NCI-H1092 treated with DMSO at 0.1 percent for 48 hours (cell line): ENCODE measurements at regions not wholly inside any gene's neighbourhood (a gene's known extent, or its start where the extent isn't known, plus 50 kb on each side); places are given as distances from the start of the nearest gene placed in this dataset.

Experiments
- DNase-seq: peaks from one replicate; lab custom pipeline; 2025; lab: John Stamatoyannopoulos, UW

GRCh38 chr6:112801468-112802080 lies 454.4 kb downstream of the RFPL4B start:
- no peak for DNase-seq

DNA sequence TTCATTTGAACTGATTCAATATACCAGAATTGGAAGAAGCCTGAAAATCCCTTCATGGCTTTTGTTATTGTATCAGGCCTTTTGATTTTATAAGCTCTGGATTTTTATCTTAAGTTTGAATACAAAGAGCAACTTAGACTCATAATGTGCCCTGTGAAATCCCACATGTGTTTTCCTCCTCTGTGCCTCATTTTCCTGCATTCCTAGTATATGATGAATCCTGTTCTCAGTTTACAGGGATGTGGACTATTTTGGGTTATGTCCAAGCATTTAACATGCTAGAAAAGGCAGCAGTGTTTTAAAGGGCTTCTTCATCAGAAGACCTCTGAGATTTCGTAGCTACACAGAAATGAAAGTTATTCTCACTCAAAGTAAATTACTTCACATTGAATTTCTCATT lies 455.0 kb downstream of the RFPL4B start:
- no peak for DNase-seq

GRCh38 chr6:112804638-112805330 lies 457.7 kb downstream of the RFPL4B start:
- DNase-seq = no peak

- DNase-seq = no peak
Observed at GRCh38 chr6:112806163-112806865, 459.2 kb downstream of the RFPL4B start.

- DNase-seq = no peak
Observed at GRCh38 chr6:112821476-112821875, 474.3 kb downstream of the RFPL4B start.

- DNase-seq = no peak
Observed at GRCh38 chr6:112822769-112823168, 475.6 kb downstream of the RFPL4B start.

DNA sequence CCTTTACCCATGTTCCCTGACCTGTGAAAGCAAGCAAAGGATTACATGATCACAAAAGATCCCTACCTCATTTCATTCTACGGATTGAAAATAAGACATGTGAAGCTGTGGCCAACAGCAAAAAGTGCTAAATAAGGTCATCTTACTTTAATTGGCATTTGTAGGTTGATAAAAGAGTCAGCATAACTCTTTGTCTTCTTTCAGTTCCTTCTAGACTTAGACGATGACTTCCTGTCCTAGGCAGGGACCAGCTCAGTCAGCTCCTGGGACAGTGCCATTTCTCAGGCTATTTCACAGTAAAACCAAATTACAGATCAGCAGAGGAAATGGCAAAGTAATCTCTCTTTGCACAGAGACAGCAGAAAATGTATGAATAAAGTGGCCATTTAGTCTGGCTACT lies 480.7 kb downstream of the RFPL4B start:
- DNase-seq = no peak

DNA sequence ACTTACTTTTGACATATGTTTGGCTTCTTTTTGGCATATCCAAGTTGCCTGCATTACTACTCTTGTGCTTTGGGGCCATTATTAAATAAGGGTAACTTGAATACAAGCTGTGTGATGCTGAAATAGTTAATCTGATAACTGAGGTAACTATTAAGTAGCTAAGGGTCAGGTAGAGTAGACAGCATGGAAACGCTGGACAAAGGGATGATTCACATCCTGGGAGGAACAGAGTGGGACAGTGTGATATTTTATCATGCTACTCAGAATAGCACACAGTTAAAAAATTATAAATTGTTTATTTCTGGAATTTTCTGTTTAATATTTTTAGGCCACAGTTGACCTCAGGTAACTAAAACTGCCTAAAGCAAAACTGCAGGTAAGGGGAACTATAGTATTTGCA lies 483.9 kb downstream of the RFPL4B start:
- no peak for DNase-seq

- DNase-seq = no peak
Observed at GRCh38 chr6:112833581-112834131, 486.5 kb downstream of the RFPL4B start.

DNA sequence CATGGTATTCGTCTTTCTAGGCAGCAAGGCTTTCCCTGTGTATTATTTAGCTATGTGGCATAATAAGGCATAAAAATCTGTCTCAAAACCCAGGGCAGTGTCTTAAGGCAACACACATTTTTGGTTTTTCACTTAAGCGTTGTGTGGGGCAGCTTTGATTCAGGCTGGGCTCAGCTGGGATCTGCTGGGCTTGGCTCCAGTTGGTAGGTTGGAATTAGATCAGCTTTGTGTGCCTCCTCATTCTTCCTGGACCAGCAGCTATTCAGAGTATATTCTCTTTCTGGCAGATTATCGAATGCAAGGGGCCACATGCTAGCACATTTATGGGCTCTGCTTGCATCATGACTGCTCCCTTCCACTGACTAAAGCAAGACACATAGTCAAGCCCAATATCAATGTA lies 487.9 kb downstream of the RFPL4B start:
- DNase-seq = no peak

- no peak for DNase-seq
Observed at GRCh38 chr6:112839525-112839961, 492.4 kb downstream of the RFPL4B start.

GRCh38 chr6:112841553-112842329 lies 494.6 kb downstream of the RFPL4B start:
- no peak for DNase-seq

DNA sequence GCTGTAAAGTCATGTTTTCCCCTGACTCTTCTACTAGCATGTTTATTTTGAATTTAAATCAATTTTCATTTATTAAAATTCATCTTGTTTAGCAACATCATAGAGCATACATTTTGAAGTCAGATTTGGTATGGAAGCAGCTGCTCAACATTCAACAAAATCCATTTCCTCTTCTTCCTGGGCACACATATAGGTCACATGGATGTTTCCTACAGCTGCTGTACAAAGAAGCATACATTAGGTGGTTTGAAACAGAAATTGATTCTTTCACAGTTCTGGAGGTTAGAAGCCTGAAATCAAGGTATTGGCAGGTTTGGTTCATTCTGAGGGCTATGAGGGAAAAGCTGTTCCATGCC lies 495.2 kb downstream of the RFPL4B start:
- DNase-seq = no peak

DNA sequence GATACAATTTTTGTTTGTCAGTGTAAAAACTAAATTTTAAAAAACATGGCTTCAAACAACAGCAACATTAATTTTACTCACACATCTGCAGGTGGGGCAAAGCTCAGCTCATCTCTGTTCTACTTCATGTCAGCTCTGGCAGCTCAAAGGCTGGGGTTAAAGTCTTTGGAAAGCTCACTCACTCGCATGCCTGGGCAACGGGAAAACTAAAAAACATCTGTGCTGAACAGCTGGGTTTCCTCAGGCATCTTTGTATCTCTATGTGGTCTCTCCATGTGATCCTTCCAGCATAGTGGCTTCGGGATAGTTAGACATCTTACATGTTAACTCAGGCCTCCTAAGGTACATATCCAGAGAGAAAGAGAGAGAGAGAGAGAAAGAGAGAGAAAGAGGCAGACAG lies 499.6 kb downstream of the RFPL4B start:
- no peak for DNase-seq

DNA sequence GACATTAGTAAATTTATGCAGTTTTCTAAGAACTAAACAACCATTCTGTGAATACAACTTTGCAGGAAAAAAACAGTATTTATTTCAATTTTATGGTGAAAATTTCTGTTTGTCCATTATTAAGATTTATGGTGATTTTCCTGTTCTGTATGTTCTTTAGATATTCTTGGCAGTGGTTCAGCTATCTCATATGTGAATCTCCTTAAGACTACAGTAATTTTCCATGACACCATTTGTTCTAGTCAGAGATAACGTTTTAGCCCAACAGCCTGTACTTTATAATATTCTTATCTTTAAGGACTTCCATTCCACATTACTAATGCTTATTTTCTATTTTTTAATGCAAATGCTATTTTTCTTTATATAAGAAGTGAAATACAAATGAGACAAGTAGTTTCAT lies 504.0 kb downstream of the RFPL4B start:
- no peak for DNase-seq

DNA sequence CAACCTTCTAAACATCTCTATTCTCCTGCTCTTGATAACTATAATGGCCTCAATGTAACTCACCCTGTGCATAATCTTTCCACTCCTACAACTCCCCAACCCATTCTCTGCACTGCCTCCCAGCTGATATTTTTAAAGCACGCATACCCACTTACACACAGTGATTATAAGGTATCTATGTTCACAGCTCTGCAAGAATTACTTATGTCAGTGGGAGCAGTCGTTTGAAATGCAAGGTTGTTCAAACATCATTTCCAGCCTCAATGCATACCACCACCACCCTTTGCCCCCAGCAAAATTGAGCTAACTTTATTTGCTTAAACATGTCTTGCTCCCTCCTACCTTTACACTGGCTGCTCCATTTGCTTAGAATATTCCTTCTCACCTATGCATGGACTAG lies 506.0 kb downstream of the RFPL4B start:
- DNase-seq = no peak

DNA sequence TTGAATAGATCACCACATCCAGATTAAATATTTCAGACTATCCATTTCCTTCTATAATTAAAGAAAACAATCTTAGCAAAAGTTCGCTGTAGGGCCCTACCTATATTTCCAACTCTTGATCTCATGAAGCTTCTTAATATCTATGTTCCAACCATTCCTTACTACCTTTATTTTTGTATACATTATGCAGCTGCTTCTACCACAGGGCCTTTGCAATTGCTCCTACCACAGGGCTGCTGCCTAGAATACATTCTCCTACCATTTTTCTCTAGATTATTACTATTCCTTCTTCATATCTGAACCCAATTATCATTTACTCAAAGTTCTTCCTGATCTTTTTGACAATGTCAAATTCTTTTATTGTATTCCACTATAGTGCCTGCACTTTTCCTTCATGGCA lies 516.6 kb downstream of the RFPL4B start:
- no peak for DNase-seq

DNA sequence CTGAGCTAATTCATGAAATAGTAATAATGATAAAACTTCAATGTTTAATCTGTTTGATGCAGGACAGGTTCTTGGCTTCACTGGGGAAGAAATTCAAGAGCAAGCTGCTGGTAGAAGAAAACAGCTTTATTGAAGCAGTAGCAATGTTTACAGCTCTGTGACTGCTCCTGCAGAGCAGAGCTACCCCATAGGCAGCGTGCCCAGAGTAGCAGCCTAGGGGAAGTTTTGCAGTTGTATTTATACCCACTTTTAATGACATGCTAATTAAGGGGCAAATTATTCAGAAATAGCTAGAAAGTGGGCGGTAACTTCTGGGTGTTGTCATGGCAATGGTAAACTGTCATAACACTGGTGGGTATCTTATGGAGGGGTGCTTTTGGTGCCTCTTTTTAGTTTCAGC lies 518.0 kb downstream of the RFPL4B start:
- DNase-seq = no peak

DNA sequence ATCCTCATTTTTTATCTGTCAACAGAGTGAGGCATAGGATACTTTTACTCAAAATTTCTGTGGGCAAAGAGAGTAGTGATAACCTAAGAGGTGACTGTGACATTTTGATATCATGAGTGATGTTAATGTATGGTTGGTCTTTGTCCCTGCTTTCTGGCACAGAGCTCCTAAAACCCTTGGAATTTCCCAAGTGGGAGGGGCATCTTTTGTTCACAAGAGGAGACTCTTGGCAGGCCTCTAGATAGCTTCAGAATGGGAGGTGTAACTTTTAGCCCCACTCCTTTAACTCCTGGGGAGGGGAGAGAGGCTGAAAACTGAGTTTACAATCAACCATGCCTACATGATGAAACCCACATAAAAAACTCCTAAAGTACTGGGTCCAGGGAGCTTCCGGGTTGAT lies 527.8 kb downstream of the RFPL4B start:
- DNase-seq = no peak

DNA sequence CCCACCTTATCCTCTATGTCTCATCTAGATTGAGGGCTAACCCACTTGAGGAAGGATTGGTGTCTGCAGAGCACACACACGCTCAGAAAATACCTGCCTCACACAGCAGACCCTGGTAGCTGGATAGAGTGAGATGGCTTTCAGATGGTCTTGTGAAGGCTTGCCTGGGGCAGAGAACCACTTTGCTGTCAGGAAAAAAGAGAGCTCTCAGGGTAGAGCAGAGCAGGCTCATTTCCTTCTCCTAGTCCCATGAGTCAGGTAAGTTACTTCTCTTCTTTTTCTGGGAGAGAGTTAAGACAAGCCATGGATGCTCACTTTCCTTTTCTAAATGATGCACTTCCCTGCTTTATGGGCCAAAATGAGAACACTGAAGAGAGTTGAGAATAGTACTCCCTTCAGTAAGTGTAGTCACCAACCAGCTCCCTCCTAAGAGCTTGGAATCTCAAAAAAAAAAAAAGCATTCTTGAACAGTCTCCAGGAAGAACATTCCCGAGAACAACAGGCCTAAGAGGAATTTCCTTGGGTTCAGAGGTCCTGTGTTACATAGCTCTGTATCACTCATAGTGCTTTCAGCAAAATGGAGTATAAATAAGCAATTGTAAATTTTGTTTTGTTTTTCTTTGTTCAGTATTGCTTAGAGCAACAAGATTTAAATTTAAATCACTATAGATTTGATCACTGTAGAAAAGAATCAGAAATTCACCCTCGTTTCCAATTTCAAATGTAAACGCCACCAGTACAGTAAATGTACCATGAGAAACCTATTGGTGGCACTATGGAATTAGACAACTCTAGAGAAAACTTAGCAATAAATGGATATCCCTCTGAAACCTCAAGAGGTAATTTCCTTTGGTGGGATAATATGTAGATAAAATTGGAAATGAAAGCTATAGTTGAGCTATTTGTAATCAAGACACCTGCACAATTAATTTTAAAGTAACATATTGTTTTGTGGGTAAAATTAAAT lies 530.3 kb downstream of the RFPL4B start:
- peak; percentile 3 for DNase-seq

- DNase-seq = no peak
Observed at GRCh38 chr6:112879920-112880413, 532.8 kb downstream of the RFPL4B start.
